Effector memory CD8-positive, alpha-beta T cell (primary cell): ENCODE measurements at regions not wholly inside any gene's neighbourhood (a gene's known extent, or its start where the extent isn't known, plus 50 kb on each side); places are given as distances from the start of the nearest gene placed in this dataset.

Experiments
- ATAC-seq: fragments of 150-1000 bp; cut with Tn5 transposase; replicated peaks from 2 replicates; pipeline ENCODE4 v1.10.0; 2021; ENCODE audit warnings: mild to moderate bottlenecking, moderate library complexity
- DNase-seq, 3 experiments: peaks; one replicate each; pipeline ENCODE4 v3.0.0; 2021
- H3K27ac Mint-ChIP-seq, 2 donors: one replicate each; pipeline ENCODE4 v1.8.0; 2022; ENCODE audit warnings: mild to moderate bottlenecking in 2 of 2, mixed read lengths in 2 of 2, moderate library complexity in 2 of 2
- H3K27me3 Mint-ChIP-seq, 2 donors: one replicate each; pipeline ENCODE4 v1.8.0; 2022; ENCODE audit warnings: mixed read lengths in 2 of 2
- H3K36me3 Mint-ChIP-seq: one replicate; pipeline ENCODE4 v1.8.0; 2022; ENCODE audit warnings: mild to moderate bottlenecking, moderate library complexity, mixed read lengths; ENCODE audit not compliant: insufficient read depth
- H3K4me1 Mint-ChIP-seq, 2 donors: one replicate each; pipeline ENCODE4 v1.8.0; 2022; ENCODE audit warnings: low read depth in 2 of 2, mixed read lengths in 2 of 2
- H3K4me3 Mint-ChIP-seq, 2 donors: one replicate each; pipeline ENCODE4 v1.8.0; 2022; ENCODE audit warnings: mild to moderate bottlenecking in 2 of 2, mixed read lengths in 2 of 2, moderate library complexity in 2 of 2
- H3K9me3 Mint-ChIP-seq, 2 donors: one replicate each; pipeline ENCODE4 v1.8.0; 2022; ENCODE audit warnings: mixed read lengths in 2 of 2

- DNase-seq (no peak), ATAC-seq (no peak)
Observed at GRCh38 chr12:28023156-28023887, 50.8 kb upstream of the PTHLH start.

GRCh38 chr12:28024231-28024995, 51.9 kb upstream of the PTHLH start:
- ATAC-seq (no peak), DNase-seq (no peak)
- Mint-ChIP-seq H3K4me3 (no peak overlapping the region), H3K9me3 (no peaks in the 10 kb centered on the region), H3K36me3 (no peaks in the 10 kb centered on the region), H3K4me1 (no peaks in the 10 kb centered on the region), H3K27me3 (peaks cover 23 to 36% of the 10 kb centered on the region in 2 donors), H3K27ac (no peak overlapping the region)

More at GRCh38 chr12:28023156-28023887, 50.8 kb upstream of the PTHLH start:
- peaks cover 23 to 36% of the 10 kb centered on the region in 2 donors for H3K27me3 Mint-ChIP-seq
- H3K36me3 Mint-ChIP-seq, result no peaks in the 10 kb centered on the region
- H3K4me1 Mint-ChIP-seq, result no peaks in the 10 kb centered on the region
- H3K9me3 Mint-ChIP-seq, result no peaks in the 10 kb centered on the region
- no peak overlapping the region for H3K27ac Mint-ChIP-seq
- no peak overlapping the region for H3K4me3 Mint-ChIP-seq

- Mint-ChIP-seq H3K36me3 (no peaks in the 10 kb centered on the region), H3K27me3 (peaks cover 23 to 36% of the 10 kb centered on the region in 2 donors), H3K9me3 (no peaks in the 10 kb centered on the region), H3K27ac (no peak overlapping the region), H3K4me1 (peaks cover 0 to 3% of the 10 kb centered on the region in 2 donors), H3K4me3 (no peak overlapping the region)
- ATAC-seq (no peak), DNase-seq (no peak)
Observed at GRCh38 chr12:28025821-28026505, 53.4 kb upstream of the PTHLH start.

GRCh38 chr12:28026701-28027100, 54.2 kb upstream of the PTHLH start:
- H3K4me1 Mint-ChIP-seq, result peaks cover 0 to 3% of the 10 kb centered on the region in 2 donors
- H3K9me3 Mint-ChIP-seq, result no peaks in the 10 kb centered on the region
- H3K27ac Mint-ChIP-seq, result no peak overlapping the region
- H3K36me3 Mint-ChIP-seq, result no peaks in the 10 kb centered on the region
- H3K27me3 Mint-ChIP-seq, result peaks cover 23 to 36% of the 10 kb centered on the region in 2 donors
- no peak for ATAC-seq
- DNase-seq, result no peak
- no peak overlapping the region for H3K4me3 Mint-ChIP-seq

GRCh38 chr12:28027328-28027727, 54.8 kb upstream of the PTHLH start:
- no peak for DNase-seq
- no peak for ATAC-seq
- H3K4me3 Mint-ChIP-seq, result no peak overlapping the region
- no peaks in the 10 kb centered on the region for H3K9me3 Mint-ChIP-seq
- no peak overlapping the region for H3K27ac Mint-ChIP-seq
- H3K27me3 Mint-ChIP-seq, result peaks cover 23 to 33% of the 10 kb centered on the region in 2 donors
- no peaks in the 10 kb centered on the region for H3K36me3 Mint-ChIP-seq
- peaks cover 0 to 3% of the 10 kb centered on the region in 2 donors for H3K4me1 Mint-ChIP-seq

- H3K4me3 Mint-ChIP-seq, result no peak overlapping the region
- H3K27me3 Mint-ChIP-seq, result peaks cover 22 to 25% of the 10 kb centered on the region in 2 donors
- no peak for DNase-seq
- no peak for ATAC-seq
- no peaks in the 10 kb centered on the region for H3K9me3 Mint-ChIP-seq
- no peak overlapping the region for H3K27ac Mint-ChIP-seq
- peaks cover 0 to 3% of the 10 kb centered on the region in 2 donors for H3K4me1 Mint-ChIP-seq
- no peaks in the 10 kb centered on the region for H3K36me3 Mint-ChIP-seq
Observed at GRCh38 chr12:28027947-28028724, 55.6 kb upstream of the PTHLH start.

- no peak overlapping the region for H3K27ac Mint-ChIP-seq
- DNase-seq, result no peak
Observed at GRCh38 chr12:28032811-28033537, 60.4 kb upstream of the PTHLH start.

GRCh38 chr12:28033538-28033915, 61.0 kb upstream of the PTHLH start:
- H3K4me3 Mint-ChIP-seq, result no peak overlapping the region
- H3K4me1 Mint-ChIP-seq, result peaks cover 0 to 3% of the 10 kb centered on the region in 2 donors
- H3K36me3 Mint-ChIP-seq, result no peaks in the 10 kb centered on the region
- H3K9me3 Mint-ChIP-seq, result no peaks in the 10 kb centered on the region
- DNase-seq, result no peak
- no peak for ATAC-seq
- H3K27me3 Mint-ChIP-seq, result peaks cover 0 to 8% of the 10 kb centered on the region in 2 donors
- H3K27ac Mint-ChIP-seq, result no peak overlapping the region

More at GRCh38 chr12:28032811-28033537, 60.4 kb upstream of the PTHLH start:
- ATAC-seq, result no peak
- Mint-ChIP-seq H3K9me3 (no peaks in the 10 kb centered on the region), H3K4me3 (no peak overlapping the region), H3K27me3 (peaks cover 0 to 8% of the 10 kb centered on the region in 2 donors), H3K4me1 (peaks cover 0 to 3% of the 10 kb centered on the region in 2 donors), H3K36me3 (no peaks in the 10 kb centered on the region)

- ATAC-seq, result no peak
- peaks cover 0 to 8% of the 10 kb centered on the region in 2 donors for H3K27me3 Mint-ChIP-seq
- H3K36me3 Mint-ChIP-seq, result no peaks in the 10 kb centered on the region
Observed at GRCh38 chr12:28034271-28034670, 61.7 kb upstream of the PTHLH start.

GRCh38 chr12:28035500-28035899, 63.0 kb upstream of the PTHLH start:
- no peaks in the 10 kb centered on the region for H3K4me1 Mint-ChIP-seq
- no peak for ATAC-seq
- no peaks in the 10 kb centered on the region for H3K36me3 Mint-ChIP-seq
- H3K9me3 Mint-ChIP-seq, result no peaks in the 10 kb centered on the region
- no peak for DNase-seq
- H3K27ac Mint-ChIP-seq, result no peak overlapping the region
- peaks cover 0 to 8% of the 10 kb centered on the region in 2 donors for H3K27me3 Mint-ChIP-seq
- no peak overlapping the region for H3K4me3 Mint-ChIP-seq

More at GRCh38 chr12:28034271-28034670, 61.7 kb upstream of the PTHLH start:
- Mint-ChIP-seq H3K4me1 (peaks cover 0 to 3% of the 10 kb centered on the region in 2 donors), H3K27ac (no peak overlapping the region), H3K9me3 (no peaks in the 10 kb centered on the region), H3K4me3 (no peak overlapping the region)
- DNase-seq, result no peak

- no peak for ATAC-seq
- Mint-ChIP-seq H3K27me3 (peaks cover 0 to 8% of the 10 kb centered on the region in 2 donors), H3K36me3 (no peaks in the 10 kb centered on the region), H3K27ac (no peak overlapping the region), H3K4me1 (no peaks in the 10 kb centered on the region), H3K4me3 (no peak overlapping the region), H3K9me3 (no peaks in the 10 kb centered on the region)
- no peak for DNase-seq
Observed at GRCh38 chr12:28036940-28037339, 64.4 kb upstream of the PTHLH start.

- Mint-ChIP-seq H3K9me3 (no peaks in the 10 kb centered on the region), H3K4me1 (no peaks in the 10 kb centered on the region), H3K36me3 (no peaks in the 10 kb centered on the region), H3K4me3 (no peak overlapping the region), H3K27ac (no peak overlapping the region), H3K27me3 (peaks cover 0 to 4% of the 10 kb centered on the region in 2 donors)
- DNase-seq (no peak), ATAC-seq (no peak)
Observed at GRCh38 chr12:28040246-28040645, 67.7 kb upstream of the PTHLH start.
